Thoracic aorta (tissue), 2 donors: ENCODE measurements at regions not wholly inside any gene's neighbourhood (a gene's known extent, or its start where the extent isn't known, plus 50 kb on each side); places are given as distances from the start of the nearest gene placed in this dataset.

Experiments used
- ATAC-seq: fragments of 150-250 bp; one replicate; pipeline ENCODE4 v1.8.0; 2017; ENCODE audit warnings: low read depth; ENCODE audit not compliant: insufficient number of reproducible peaks, low FRiP score
- DNase-seq: peaks from one replicate; pipeline ENCODE4 v3.0.0-alpha.2; 2020; ENCODE audit warnings: low spot score
- H3K27ac ChIP-seq, 2 donors: fragments of 200-600 bp; sonication (generic); 1 replicate in 1 of 2; 2 replicates in 1 of 2; pipeline ENCODE4 v1.5.1; 2016; ENCODE audit warnings: mild to moderate bottlenecking in 2 of 2, moderate library complexity in 2 of 2
- H3K27me3 ChIP-seq: fragments of 200-600 bp; sonication (generic); replicated peaks from 2 replicates; pipeline ENCODE4 v1.6.0; 2016; ENCODE audit warnings: mild to moderate bottlenecking; ENCODE audit not compliant: insufficient read depth
- H3K36me3 ChIP-seq: fragments of 200-600 bp; sonication (generic); one replicate; pipeline ENCODE4 v1.5.1; 2016
- H3K4me1 ChIP-seq, 2 donors: fragments of 200-600 bp; sonication (generic); 1 replicate in 1 of 2; 2 replicates in 1 of 2; pipeline versions ENCODE4 v1.5.1 to v1.6.0; 2016; ENCODE audit warnings: low read depth in 2 of 2, mild to moderate bottlenecking in 1 of 2; ENCODE audit not compliant: control insufficient read depth in 1 of 2
- H3K4me3 ChIP-seq: fragments of 200-600 bp; sonication (generic); 2 replicates; pipeline ENCODE4 v1.5.1; 2016; ENCODE audit warnings: mild to moderate bottlenecking
- H3K9me3 ChIP-seq: fragments of 200-600 bp; sonication (generic); 2 replicates; pipeline ENCODE4 v1.5.1; 2016
- CTCF ChIP-seq: fragments of 200-600 bp; sonication (generic); IDR thresholded peaks from one replicate; pipeline ENCODE4 v1.5.1; 2019; ENCODE audit warnings: antibody characterized with exemption

DNA sequence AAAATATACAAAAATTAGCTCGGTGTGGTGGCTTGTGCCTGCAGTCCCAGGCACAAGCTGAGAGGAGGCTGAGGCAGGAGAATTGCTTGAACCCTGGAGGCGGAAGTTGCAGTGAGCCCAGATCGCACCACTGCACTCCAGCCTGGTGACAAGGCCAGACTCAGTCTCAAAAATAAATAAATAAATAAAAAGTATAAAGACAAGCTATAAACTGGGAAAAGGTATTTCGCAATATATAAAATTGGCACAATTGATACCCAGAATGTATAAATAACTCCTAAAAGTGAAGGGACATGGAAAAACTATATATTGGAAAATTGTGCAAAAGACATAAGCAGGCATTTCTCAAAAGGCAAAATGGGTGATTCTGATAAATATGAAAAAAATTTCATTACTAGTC, 657.9 kb upstream of the SLC8A1 start:
- no peak for TF ChIP-seq CTCF
- no peak overlapping the region for H3K27ac ChIP-seq
- H3K9me3 ChIP-seq: no peaks in the 10 kb centered on the region
- no peaks in the 10 kb centered on the region for H3K36me3 ChIP-seq
- DNase-seq: no peak
- no peaks in the 10 kb centered on the region for H3K27me3 ChIP-seq
- ATAC-seq: no peak
- H3K4me1 ChIP-seq: no peaks in the 10 kb centered on the region
- no peak overlapping the region for H3K4me3 ChIP-seq

GRCh38 chr2:41111836-41112627, 660.1 kb upstream of the SLC8A1 start:
- Histone ChIP-seq H3K36me3 (no peaks in the 10 kb centered on the region), H3K4me1 (no peaks in the 10 kb centered on the region), H3K27ac (no peak overlapping the region), H3K9me3 (no peaks in the 10 kb centered on the region), H3K27me3 (no peaks in the 10 kb centered on the region), H3K4me3 (no peak overlapping the region)
- no peak for TF ChIP-seq CTCF
- ATAC-seq (no peak), DNase-seq (no peak)

DNA sequence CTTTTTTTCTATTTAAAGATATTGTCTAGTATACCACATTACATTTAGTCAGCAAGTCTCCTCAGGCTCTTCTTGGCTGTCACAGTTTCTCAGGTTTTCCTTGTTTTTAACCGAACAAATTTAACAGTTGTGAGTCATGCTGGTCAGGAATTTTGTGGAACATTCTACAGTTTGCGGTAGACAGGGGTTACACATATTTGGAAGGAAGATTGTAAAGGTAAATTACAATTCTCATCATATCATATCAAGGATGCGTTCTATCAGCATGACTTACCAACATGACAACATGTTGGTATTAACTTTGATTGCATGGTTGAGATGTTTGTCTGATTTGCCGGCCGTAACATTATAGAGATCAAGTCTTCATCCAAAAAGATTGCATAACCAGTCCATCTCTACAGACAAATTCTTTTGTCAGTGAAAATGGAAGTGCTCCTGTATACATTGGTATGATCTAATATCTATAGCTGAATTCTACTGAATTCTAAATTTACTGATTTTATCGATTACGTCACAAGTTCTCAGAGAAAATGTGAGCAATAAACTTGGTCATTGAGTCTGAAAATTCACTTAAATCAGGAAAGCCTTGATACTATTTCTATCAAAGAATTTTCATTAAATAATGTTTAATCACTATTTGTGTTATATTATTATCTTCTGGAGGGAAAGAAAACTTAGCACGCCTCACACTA, 664.4 kb upstream of the SLC8A1 start:
- no peak for DNase-seq
- Histone ChIP-seq H3K27ac (no peak overlapping the region), H3K27me3 (no peaks in the 10 kb centered on the region), H3K4me1 (peaks cover 3 to 4% of the 10 kb centered on the region in 2 donors), H3K4me3 (no peak overlapping the region), H3K36me3 (no peaks in the 10 kb centered on the region), H3K9me3 (no peaks in the 10 kb centered on the region)
- TF ChIP-seq CTCF: no peak
- ATAC-seq: no peak

DNA sequence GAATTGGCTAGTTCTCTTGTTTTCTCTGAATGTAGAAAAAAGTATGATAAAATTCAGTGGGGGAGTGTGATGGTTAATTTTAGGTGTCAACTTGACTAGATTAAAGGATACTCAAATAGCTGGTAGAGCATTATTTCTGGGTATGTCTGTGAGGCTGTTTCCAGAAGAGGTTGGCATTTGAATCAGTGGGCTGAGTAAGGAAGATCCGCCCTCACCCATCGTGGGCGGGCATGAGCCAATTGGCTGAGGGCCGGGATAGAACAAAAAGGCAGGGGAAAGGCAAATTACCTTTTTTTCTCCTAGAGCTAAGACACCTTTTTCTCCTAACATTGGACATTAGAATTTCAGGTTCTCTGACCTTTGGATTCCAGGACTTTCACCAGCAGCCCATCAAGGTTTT, 667.6 kb upstream of the SLC8A1 start:
- Histone ChIP-seq H3K27ac (no peak overlapping the region), H3K4me3 (no peak overlapping the region), H3K27me3 (no peaks in the 10 kb centered on the region), H3K9me3 (no peaks in the 10 kb centered on the region), H3K36me3 (no peaks in the 10 kb centered on the region), H3K4me1 (peaks cover 3 to 4% of the 10 kb centered on the region in 2 donors)
- ATAC-seq (no peak), DNase-seq (no peak)
- TF ChIP-seq CTCF: no peak

DNA sequence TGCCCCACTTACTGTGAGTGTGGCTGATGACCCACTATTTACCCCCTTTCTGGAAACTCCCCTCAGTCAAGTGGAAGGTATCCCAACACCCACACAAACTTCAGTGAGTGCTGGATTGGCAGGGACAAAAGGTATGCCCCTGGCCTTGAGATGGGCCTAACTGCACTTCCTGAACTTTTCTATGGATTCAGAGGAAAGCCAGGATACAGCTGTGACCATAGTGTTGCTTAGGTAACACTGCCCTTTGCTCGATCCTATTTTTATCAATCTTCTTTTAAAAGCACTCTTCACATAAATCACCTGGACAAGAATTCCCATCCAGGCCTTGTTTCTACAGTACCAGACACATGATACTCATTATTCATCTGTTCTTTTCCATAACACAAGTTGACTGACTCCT, 671.5 kb upstream of the SLC8A1 start:
- no peak for TF ChIP-seq CTCF
- H3K27ac ChIP-seq: no peak overlapping the region
- H3K27me3 ChIP-seq: no peaks in the 10 kb centered on the region
- H3K4me3 ChIP-seq: no peak overlapping the region
- no peaks in the 10 kb centered on the region for H3K36me3 ChIP-seq
- no peaks in the 10 kb centered on the region for H3K9me3 ChIP-seq
- H3K4me1 ChIP-seq: no peaks in the 10 kb centered on the region
- DNase-seq (no peak), ATAC-seq (no peak)
